Spleen (tissue), 7 donors: ENCODE measurements at regions not wholly inside any gene's neighbourhood (a gene's known extent, or its start where the extent isn't known, plus 50 kb on each side); places are given as distances from the start of the nearest gene placed in this dataset.

Experiments used
- CTCF ChIP-seq, 11 experiments: fragments of 200-600 bp in 7 of 11; fragments of 450-650 bp in 4 of 11; sonication (generic) in 4 of 11; IDR thresholded peaks in 8 of 11; conservative IDR thresholded peaks in 3 of 11; 1 replicate in 7 of 11; 2 replicates in 4 of 11; pipeline versions ENCODE4 v1.4.0 to v1.8.0; 2016 to 2021; ENCODE audit warnings: antibody characterized with exemption in 11 of 11, inconsistent platforms in 4 of 11, mild to moderate bottlenecking in 1 of 11
- POLR2A ChIP-seq, 3 donors: fragments of 450-650 bp; IDR thresholded peaks; one replicate each; pipeline ENCODE4 v1.5.1; 2017; ENCODE audit warnings: antibody characterized with exemption in 3 of 3, mild to moderate bottlenecking in 1 of 3
- POLR2AphosphoS5 ChIP-seq, 3 donors: sonication (generic); formaldehyde crosslinking; IDR thresholded peaks; one replicate each; pipeline ENCODE4 v1.5.1; 2017; ENCODE audit warnings: antibody characterized with exemption in 3 of 3
- donor health status: DM: no; HTN: no; CAD: no; lungs with moderate emphysema.
- donor health status: DM: no; HTN: no; CAD: no.
- donor health status: DM: no; HTN: no; CAD: no.

DNA sequence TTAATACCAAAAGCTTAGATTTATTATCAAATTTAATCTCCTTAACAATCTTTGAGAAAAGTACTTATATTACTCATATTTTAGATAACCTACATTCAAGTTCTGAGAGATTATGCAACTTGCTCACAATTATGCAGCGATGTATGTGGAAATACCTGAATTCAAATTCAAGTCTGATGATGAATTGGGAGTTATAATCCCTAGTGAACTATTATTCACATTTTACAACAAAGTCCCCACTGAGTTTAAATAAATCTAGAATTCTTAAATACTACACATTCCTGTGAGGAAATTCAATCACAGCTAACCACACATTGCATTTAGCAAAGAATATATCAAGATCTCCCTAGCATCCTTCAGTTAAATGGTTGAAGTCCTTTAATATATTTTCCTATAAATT, 278.4 kb downstream of the NOL4 start:
- TF ChIP-seq POLR2A (IDR thresholded peaks at IDR 0.05) (no peak), CTCF (IDR thresholded peaks at IDR 0.05 in 8 of 11, conservative IDR thresholded peaks at IDR 0.05 in 3 of 11) (no peak), POLR2AphosphoS5 (IDR thresholded peaks at IDR 0.05) (no peak)
